Retinal pigment epithelial cell (primary cell): ENCODE measurements at regions not wholly inside any gene's neighbourhood (a gene's known extent, or its start where the extent isn't known, plus 50 kb on each side); places are given as distances from the start of the nearest gene placed in this dataset.

Experiments used
- DNase-seq: peaks from one replicate; pipeline ENCODE4 v3.0.0-alpha.2; 2010; ENCODE audit warnings: low read depth
- H3K4me3 ChIP-seq: 2 replicates; pipeline ENCODE4 v1.5.1; 2011; ENCODE audit warnings: mild to moderate bottlenecking, low read length, control low read depth, moderate library complexity
- CTCF ChIP-seq: conservative IDR thresholded peaks from 2 replicates; pipeline ENCODE4 v1.5.1; 2011; ENCODE audit warnings: low read depth, low read length, control low read depth, inconsistent platforms

DNA sequence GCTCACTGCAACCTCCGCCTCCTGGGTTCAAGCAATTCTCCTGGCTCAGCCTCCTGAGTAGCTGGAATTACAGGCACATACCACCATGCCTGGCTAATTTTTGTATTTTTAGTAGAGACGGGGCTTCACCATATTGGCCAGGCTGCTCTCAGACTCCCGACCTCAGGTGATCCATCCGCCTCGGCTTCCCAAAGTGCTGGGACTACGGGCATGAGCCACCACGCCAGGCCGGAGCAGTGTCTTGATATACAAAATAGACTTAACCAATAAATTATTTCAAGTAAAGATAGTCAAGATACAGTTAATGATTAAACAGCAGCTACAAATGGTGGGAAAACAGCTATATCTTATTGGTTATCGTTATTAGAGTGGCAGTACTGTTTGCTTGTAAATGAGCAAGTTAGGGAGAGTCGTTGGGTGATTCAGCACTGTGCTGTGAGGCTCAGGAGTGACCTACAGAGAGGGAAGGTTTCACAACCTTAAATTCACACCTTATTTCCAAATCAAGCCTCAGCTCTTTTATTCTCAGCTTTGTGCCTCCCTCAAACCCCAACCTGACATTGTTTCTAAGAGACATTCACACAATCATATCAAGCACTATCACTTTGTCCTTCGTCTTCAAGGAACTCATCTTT is 1128.4 kb upstream of the MAP3K7 start:
- no peak for DNase-seq
- no peak overlapping the region for H3K4me3 ChIP-seq
- no peak for TF ChIP-seq CTCF

DNA sequence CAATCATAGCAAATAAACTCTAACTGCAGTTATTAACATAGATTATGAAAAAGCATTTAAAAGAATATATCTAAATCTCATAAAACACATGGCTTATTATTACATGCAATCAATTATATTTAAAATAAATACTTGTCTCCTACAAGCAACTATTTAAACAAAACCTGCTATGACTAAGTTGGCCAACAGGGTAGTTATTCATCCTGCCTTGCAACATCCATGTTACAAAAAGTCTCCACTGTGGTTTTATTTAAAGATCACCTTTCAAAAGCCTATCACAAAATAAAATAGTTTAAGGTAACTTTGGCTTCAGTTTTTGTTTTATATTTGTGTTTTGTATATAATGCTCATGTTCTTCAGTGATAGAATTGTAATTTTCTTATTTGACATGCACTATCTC is 1127.0 kb upstream of the MAP3K7 start:
- H3K4me3 ChIP-seq = no peak overlapping the region
- no peak for DNase-seq
- no peak for TF ChIP-seq CTCF

DNA sequence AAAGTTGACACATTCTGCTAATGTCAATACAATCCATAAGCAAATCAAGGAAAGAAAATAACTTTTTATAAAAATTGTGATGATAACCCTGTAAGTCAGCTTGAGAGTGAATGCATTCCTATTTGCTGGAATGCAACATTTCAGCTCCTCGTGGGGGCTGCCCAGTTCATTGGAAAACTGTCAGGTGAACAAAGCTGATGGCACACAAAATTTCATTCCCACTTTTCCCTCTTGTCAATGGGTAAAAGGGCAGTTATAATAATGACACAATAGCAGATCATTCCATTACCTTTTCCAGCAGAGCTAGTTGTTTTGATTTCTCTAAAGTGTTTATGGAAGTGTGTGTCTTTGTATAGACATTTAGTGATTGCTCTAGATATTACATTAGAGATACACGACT is 1124.6 kb upstream of the MAP3K7 start:
- no peak for TF ChIP-seq CTCF
- no peak for DNase-seq

GRCh38 chr6:91710342-91710741 is 1123.5 kb upstream of the MAP3K7 start:
- H3K4me3 ChIP-seq = no peak overlapping the region
- no peak for DNase-seq
- TF ChIP-seq CTCF = no peak

More for the DNA sequence above, 1124.6 kb upstream of the MAP3K7 start:
- no peak overlapping the region for H3K4me3 ChIP-seq

- TF ChIP-seq CTCF = no peak
- no peak overlapping the region for H3K4me3 ChIP-seq
- DNase-seq = no peak
Observed at GRCh38 chr6:91708534-91708933, 1121.7 kb upstream of the MAP3K7 start.

DNA sequence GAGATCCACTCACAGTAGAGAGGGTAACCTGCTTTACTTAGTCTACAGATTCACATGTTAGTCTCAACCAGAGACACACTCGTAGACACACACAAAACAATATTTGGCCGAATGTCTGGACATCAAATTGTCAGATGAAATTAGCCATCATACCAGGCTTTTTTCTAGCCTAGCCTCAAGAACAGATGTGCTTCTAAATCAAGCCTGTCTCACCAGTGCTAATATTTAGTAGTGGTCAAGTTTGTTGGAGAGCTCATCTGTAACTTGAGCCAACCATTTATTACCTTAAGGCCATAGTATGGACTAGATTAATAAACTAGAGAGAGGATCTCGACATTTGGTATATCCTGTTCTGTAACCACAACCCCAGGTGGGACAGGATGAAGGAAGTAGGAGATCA is 1118.8 kb upstream of the MAP3K7 start:
- no peak overlapping the region for H3K4me3 ChIP-seq
- no peak for TF ChIP-seq CTCF
- no peak for DNase-seq

GRCh38 chr6:91704531-91704930 is 1117.7 kb upstream of the MAP3K7 start:
- TF ChIP-seq CTCF = no peak
- no peak overlapping the region for H3K4me3 ChIP-seq
- no peak for DNase-seq
